NCI-H345 treated with DMSO at 0.1 percent for 48 hours (cell line): ENCODE measurements at regions not wholly inside any gene's neighbourhood (a gene's known extent, or its start where the extent isn't known, plus 50 kb on each side); places are given as distances from the start of the nearest gene placed in this dataset.

ENCODE experiments used
- DNase-seq: peaks from one replicate; lab custom pipeline; 2025; ENCODE audit not compliant: unreplicated experiment; lab: John Stamatoyannopoulos, UW

DNA sequence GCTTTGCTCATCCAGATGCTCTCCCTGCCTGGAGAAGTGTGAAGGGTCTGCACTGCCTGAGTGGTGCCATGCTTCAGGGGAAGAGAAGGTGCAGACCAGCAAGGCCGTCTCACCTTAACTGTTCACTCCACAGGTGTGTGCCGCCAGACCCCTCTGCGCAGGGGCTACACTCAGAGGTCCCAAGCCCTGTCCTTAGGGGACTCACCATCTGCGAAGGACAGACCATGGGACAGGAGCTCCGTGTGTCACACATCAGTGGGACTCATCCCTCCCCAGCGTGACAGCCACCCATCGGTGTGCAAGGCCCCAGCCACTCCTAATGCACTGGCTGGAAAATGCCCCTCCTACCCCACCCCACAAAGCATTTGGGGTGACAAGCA is 142.9 kb downstream of the OLFM1 start:
- no peak for DNase-seq

DNA sequence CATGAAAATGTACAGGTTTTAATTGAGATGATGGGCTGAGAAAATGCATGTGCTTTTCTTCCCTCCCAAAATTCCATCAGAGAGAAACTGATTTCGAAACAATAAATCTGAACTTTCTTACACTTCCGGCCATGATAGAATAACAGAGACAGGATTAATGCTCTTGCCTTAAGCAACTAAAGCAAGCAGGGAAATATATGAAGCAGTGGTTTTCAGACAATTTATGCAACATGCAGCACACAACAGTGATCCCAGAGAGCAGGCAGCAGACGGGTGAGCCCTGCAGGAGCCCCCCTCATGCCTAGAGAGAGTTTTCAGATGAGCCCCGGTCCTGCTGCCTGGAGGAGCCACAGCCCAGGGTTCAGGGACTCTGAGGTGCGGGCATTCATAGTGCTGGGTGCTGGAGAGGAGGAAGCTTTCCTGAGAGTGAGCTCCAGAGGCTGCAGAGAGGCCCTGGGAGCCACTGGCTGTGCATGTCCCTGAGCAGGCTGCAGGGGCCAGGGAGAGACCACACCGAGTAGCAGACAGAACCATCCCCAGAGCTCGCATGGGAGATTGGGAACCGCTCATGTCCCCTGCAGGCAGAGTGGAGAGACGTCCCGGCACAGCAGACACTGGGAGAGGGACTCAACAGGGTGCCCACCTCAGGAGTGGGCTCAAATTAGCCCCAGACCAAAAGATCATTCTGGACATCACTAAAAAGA is 143.5 kb downstream of the OLFM1 start:
- DNase-seq = no peak

DNA sequence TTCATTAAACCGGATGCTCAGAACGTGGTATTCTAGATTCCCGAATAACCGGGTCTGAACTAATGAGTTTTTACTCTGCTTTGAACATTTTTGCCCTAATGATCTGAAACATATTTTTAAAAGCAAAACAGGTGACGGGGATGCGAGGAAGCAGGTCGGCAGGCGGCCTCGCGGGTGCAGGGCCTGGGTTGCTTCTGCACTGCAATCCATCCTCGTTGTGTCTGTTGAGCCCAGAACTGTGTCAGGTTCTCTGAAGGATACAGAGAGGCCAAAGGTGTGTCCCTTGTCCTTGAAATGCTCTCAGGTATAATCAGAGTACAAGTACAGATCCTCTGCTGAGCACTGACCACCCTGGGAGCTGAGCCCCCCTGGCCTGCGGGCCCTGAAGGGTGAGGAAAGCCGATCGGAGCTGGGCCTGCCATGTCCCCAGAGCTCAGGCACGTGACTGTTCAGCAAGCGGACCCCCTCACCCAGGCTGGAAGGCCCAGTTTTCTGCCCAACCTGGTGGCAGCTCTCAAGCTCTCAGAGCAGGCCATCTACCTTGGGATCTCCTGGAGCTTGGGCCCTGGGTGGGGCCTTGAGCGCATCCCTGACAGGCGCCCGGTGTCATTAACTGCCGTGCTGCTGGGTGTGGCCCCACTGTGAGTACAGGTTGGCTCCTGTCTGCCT is 151.8 kb downstream of the OLFM1 start:
- no peak for DNase-seq

DNA sequence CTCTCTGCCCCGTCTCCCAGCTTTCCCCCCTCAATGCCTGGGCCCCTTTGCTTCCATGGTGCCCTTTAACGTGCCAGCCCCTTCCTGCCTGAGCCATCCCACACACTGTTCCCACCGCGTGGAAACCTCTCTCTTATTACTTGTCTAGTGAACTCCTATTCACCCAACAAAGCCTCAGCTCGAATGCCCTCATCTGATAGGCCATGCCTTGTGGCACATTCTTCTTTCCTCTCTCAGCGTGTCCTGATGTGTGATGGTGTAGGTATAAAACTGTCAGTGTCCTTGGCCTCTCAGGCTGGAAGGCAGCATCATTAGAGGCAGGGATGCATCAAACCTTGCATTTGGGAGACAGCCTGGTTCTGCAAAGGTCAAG is 152.3 kb downstream of the OLFM1 start:
- no peak for DNase-seq

DNA sequence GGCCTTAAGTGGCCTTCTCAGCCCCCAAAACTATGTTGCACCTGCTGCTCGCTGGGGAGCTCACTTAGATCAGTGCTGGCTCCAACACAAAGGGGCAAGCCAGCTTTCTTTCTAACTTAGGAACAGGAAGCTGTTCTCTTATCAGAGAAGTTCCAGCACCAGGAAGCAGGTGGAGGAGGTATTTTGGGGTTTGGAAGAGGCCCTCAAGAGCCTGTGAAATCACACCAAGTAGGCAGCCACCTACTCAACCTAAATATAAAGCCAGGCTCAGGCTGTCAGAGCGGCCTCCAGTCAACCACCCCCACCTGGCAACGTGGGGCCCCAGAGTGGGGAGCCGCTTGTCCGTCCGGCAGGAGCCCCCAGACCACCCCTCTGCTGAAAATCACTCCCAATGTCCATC is 152.8 kb downstream of the OLFM1 start:
- DNase-seq = no peak

DNA sequence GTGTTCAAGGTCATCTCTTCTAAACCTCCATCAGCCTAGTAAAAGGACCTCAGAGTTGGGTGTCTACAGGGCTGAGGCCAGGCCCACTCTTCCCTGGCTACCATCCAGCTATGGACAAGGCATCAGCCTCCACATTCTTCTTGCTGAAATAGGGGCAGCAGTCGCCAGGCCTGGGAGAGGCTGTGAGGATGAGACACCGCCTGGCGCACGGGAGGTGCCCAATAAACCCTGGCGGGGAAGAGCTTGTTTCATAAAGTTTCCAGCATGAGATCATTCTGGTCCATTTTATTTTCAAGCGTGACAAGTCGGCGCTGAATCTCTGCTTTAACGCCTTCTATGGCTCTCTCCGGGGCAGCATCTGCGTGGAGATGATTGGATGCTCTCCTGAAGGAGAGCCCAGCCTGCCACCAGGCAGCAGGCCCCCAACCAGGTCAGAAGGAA is 153.4 kb downstream of the OLFM1 start:
- DNase-seq = no peak

DNA sequence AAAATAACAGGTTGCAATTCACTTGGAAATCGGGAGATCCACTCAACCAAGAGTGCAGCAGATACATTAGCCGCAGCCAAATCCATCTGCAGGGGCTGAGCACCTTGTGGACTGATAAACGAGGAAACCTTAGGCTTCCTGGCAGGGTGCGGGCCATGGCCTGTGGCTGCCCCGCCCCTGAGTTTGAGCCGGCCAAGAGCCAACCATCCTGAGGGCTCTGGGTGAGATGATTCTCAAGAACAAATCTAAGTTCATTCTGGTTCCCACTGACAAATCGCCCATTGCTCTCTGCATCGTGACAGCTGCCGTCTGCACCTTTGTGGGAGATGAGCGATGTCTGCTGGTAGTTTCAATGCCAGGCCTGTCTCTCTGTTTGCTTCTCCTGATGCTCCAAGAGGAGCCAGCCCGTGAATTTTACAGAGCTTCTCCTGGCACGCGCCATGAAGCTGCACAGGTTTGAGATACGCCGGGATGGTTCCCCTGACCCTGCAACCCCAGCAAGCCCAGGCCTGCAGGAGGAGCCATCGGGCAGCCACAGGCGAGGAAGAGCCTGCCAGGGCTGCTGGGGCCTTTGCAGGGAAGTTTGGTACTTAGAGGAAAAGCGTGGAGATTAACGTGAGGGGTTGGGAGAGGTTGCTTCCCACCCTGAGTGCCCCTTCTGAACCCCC is 154.0 kb downstream of the OLFM1 start:
- no peak for DNase-seq

DNA sequence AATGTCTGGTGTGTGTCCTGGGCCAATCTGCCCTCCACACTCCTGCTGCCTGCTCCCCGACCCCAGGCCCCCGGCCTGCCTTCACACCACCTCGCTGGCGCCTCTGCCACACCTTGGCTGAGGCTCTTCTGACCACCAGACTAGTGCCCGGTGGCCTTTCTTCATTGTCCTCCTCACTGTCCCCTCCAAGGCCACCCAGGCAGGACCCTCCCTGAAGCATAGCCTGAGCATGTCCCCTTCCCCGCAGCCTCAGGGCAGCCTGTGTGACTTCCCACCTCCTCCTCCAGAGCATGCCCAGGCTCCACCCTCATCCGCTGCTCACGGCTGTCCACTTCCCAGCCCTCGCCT is 154.6 kb downstream of the OLFM1 start:
- no peak for DNase-seq

DNA sequence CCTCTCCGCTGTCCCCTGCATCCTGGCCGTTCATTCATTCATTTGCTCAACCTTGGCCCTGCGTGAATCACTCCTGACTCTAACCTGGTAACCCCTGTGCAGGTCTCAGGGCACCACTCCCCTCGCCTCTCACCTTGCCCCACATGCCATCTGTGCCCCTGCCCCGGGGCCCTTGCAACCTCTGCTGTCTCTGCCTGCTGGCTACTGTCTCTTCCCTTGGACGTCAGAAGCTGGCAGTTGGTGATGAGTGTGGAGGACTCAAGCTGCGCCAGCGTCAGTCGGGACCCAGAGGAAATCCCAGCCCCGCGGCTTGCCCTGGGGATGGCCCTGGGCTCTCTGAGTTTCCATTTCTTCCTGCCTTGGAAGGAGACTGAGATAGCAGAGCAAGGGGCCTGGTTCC is 154.9 kb downstream of the OLFM1 start:
- no peak for DNase-seq

DNA sequence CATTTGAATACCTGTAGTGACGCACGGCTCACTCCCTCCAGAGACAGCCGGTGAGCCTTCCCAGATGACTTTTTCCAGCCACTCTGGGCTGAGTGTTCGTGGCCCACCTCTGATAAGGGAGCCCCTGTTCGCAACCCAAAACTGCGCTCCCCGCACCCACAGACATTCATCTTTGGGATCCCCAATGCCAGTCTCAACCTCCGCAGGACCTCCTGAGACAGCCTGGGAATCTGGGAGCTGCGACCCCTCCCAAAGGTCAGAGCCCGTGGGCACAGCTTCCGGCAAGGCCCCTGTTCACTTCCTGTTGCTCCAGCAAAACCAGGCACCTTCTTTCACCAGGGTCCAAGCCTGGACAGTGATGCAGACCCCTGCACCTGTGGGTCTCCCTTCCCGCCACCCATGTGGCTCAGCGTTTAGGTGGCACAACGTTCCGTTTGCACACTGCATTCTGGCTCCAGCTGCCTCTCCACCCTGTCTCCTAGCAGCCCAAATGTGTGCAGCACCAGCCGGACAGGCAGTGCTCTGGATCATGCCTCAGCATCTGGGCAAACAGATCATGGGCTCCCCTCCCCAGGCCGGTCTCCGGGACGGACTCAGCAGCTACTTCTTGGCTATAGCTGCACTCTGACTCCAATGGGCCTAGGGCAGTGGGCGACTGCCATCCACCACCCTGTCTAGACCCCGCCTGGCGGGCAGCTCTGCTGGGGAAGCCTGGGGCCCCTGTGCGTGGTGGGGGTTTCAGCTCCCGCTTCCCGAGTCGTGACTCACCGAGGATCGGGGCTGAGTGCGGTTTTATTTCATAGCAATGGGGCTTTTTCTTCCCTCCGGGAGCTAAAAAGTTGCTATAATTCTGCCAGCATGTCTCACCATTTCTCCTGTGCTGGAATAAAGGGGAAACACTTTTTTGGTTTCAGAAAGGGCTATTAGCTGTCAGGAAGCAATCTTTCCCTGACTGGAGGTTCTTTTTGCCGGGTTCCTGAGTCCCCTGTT is 156.0 kb downstream of the OLFM1 start:
- no peak for DNase-seq

DNA sequence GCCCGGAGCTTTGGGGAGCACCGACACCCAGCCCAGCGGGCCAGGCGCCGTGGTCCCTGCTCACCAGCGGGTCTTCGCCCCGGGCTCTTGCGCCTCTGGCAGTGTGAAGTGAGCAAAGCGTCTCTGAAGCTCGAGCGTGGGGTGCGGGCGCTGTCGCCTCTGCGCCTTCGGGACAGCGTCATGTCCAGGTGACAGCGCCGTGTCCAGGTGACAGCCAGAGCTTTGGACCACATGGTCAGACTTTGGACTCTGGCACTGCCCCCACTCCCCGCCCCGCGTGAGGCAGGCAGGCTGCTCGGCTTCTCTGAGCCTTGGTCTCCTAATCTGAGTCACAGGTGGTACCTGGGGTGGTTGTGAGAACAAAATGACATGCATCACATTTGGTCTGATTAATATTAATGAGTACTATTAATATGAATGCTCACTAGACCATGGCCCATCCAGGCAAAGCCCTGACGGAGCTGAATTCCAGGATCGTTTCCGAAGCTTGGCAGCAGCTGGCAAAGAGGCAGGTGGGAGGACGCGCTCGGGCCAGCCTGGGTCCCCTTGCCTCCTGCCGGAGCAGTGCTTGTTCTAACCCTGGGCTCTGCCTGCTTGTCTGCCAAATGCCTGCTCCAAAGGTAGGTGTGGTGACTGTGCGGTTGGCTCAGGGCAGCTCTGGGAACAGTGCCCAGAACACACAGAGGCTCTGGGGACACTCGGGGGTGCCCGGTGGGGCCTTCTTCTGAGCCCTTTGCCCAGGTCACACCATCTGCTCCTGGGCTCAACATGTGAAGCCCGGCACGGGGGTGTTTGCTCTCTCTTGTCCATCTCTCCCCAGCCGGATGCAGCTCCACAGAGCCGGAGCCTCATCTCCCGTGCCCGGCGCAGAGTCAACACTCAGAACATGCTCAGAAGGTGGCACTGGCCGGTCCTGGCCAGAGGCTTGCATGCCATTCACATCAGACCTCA is 157.1 kb downstream of the OLFM1 start:
- DNase-seq = no peak

DNA sequence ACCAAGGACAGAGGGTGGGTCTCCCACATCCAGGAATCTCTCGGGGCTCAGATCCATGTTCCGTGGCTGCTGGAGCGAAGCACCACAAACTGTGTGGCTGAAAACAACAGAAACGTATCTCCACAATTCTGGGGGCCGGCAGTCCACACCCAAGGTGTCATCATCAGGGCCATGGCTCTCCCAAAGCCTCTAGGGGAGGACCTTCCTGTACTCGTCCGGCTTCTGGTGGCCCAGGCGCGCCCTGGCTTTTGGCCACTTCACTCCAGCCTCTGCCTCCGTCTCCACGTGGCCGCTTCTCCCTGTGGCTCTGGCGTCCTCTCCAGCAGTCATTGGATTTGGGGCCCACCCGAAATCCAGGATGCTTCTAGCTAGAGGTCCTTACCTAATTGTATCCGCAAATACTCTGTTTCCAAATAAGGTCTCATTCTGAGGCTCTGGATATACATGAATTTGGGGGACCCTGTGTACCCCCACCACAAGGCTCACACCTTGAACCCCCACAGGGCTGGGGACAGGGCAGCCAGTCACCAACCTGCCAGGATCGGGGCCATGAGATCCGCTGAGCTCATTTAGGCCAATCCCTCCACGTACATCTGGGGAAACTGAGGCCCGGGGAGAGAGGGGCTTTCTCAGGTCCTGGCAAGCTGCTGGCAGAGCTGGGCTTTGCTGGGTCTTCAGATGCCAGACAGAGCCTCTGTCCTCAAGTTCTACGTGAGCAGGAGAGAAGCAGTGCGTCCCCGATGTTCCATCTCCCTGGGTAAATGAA is 158.2 kb downstream of the OLFM1 start:
- DNase-seq = no peak

DNA sequence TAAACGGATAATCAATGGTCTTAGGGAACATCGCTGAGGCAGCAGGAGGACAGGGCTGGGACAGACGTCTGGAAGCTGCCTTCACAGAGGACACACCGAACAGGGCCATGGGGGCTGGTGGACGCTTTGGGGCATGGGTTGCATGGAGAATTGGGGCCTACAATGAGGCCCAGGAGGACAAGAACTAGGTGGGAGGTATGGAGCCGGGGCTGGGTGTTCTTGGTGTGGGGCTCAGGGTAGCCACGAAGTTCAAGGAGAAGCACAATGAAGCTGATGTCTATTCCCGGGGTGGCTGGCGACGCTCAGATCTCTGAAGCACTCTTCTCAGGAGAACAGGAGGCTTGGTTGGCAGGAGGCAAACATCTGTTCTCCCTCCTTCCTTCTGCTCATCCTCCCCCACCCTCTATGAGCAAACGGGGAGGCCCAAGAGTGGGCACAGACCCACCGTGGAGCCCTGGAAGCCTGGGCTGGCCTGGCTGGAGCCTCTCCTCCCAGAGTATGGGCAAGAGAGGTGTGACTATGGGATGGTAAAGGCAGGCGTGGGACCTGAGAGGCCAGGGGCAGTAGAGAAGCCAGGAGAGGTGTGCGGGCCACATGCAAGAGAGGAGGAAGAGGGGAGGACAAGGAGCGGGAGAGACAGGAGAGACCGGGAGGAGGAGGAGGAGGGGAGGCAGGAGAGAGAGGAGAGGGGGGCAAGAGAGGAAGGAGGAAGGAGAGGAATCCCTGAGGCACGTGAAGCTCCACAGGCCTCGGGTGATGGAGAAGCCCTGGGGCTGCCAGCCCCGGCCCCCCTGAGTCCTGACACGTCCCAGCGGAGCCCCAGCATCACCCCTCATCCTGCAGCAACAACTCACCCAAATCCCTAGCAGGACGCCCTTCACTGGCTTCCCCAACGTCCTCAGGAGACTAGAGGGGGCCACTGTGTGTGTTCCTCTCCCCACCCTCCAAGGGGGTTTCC is 159.1 kb downstream of the OLFM1 start:
- no peak for DNase-seq

DNA sequence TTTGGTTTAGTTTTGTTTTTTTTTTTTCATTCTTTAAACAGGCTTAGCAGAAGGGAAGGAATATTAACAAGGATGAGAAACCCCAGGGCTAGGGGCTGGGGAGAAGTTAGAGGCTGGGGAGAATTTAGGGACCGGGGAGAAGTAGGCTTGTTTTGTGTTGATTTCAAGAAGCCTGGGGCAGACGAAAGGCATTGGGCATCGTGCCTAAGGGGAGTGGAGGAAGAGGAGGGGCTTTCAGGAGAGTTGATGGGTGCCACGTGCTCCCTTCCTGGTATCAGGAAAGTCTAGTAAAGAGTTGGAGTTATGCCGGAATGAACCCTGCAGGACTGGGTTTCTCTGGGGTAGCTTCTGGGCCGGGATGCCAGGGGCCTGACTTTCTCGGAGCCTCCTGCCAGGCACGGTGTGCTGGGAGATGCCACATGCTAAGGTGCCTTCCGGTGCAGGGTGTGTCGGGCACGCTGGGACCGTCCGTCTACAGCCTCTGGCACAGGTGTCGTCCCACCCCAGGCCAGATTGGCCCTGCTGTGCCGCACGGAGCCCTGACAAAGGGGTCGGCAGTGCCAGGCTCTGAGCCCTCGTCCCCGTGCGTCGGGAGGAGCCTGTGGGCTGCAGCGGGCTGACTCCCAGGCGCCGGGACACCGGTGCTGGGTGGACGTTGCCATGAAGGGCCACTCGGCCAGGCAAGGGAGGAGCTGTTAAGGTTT is 159.9 kb downstream of the OLFM1 start:
- no peak for DNase-seq

DNA sequence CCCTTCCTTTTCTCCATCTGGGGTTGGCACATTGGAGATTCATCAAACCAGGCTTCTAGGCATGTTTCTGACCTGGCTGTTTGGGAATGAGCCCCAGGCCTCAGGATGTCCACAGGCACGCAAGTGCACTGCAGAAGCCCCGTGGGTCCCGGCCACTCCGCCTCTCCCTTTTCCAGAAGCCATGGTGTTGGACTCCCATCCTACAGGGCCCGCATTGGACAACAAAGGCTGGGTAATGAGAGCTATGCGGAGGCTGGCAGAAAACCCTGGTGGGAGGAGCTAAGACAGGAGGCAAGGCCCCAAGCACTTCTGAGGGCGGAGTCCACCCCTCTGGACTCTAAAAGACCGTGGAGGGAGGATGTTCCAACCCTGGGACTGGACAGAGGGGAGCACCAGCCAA is 160.6 kb downstream of the OLFM1 start:
- DNase-seq = no peak

DNA sequence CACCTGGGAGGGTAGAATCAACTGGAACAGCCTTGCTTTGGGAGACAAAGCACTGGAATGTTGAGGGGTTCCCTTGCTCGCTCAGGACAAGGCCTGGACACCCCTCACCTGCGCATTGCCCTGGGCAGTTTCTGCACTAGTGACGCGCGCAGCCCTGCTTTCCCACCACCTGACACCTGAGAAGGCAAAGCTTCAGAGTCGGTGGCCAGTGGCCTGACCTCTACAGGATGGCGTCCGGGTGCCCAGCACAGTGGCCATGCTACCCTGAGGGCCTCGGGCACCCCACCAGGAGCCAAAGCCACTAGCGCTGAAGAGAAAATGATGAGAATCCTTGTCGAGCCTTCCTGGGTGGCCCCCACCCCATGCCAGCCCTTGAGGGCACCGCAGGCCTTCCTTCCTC is 161.3 kb downstream of the OLFM1 start:
- no peak for DNase-seq

DNA sequence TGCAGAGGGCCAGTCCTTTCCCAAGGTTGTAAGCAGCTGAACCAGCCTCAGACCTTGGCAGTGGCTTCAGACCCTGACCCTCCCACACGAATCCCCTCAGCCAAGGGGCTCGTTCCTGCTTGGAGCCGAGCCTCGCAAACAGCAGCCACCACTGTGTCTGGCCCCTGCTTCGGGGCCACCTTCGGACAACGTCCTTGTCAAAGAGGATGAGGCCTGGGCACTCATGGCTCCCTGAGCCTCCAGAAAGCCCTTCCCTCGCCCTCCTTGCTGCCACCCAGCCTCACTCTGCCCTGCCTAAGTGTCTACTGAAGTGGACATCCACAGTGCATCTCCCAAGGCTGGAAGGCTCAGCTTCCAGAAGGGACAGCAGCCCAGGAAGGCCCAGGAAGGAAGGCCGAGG is 161.7 kb downstream of the OLFM1 start:
- no peak for DNase-seq

DNA sequence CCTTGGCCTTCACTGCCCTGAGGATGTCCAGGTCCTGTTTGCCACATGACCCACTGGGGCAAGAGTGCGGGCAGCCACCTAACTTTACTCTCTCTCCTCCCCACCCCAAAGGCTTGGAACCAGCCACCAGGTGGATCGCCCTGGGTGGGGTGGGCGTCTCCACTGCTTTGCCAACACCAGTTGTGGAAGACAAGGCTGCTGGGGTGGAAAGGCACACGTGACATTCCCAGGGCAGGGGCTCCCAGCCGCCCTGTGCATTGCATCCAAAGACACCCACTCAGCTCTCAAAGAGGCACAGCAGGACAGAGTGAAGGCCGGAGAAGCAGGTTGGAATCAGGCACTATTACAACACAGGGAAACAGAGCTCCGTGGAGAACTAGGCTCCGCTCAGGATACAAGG is 162.2 kb downstream of the OLFM1 start:
- DNase-seq = no peak
